NAMALWA (cell line): ENCODE measurements at regions not wholly inside any gene's neighbourhood (a gene's known extent, or its start where the extent isn't known, plus 50 kb on each side); places are given as distances from the start of the nearest gene placed in this dataset.
A peak's percentile ranks its signal among the peaks of the same experiment; 100 is the strongest.

Source experiments
- DNase-seq: peaks from one replicate; pipeline ENCODE4 v3.0.0-alpha.2; 2015; ENCODE audit warnings: low spot score

GRCh38 chr5:14983666-14984441 lies 112.3 kb upstream of the ANKH start:
- DNase-seq = no peak

GRCh38 chr5:14980698-14981097 lies 109.1 kb upstream of the ANKH start:
- no peak for DNase-seq

DNA sequence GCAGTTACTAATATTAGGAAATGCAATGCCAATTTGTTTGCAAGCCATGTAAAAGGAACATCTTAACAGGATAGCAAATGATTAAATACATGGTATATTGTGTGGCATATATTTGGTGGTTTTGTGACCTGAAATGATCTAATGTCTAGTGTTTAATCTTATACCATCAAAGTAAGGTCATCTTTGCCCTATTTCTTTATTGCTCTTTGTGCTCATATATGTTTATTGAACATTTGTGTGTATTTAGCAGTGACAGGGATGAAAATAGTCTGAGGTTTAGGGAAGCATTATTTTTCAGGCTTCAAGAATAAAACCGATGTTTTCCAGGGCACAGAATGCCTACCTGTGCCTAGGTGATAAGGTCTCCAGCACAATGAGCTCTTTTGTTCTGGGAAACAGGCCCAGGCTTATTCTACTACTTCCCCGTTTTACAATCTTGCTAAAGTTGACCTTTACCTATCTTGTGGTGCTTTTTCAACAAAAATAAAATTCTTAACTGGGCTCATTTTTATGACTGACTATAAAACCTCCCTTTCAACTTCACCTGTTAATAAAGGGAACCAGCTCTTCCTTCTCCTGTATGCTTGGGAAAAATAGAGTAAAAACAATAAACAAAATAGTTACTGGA lies 105.6 kb upstream of the ANKH start:
- no peak for DNase-seq

- DNase-seq = no peak
Measured at GRCh38 chr5:14976486-14976885, 104.9 kb upstream of the ANKH start.

DNA sequence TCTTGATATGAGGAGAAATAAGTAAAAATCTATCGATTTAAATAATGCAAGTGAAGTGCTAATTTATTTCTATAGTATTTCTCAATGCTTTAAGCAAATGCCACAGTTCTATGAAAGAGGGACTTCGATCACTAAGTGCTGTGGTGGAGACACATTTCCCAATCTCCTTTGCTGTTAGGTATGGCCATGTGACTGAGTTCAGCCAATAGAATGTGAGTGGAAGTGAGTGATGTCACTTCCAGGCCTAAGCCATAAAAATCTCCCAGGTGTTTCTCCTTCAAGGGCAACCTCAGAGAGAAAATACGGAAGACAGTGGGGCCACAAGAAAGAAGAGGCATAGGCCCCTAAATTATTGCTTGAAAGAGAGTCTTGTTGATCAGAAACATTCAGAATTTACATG lies 100.3 kb upstream of the ANKH start:
- DNase-seq = peak; percentile 24

- no peak for DNase-seq
Measured at GRCh38 chr5:14968796-14969195, 97.2 kb upstream of the ANKH start.

DNA sequence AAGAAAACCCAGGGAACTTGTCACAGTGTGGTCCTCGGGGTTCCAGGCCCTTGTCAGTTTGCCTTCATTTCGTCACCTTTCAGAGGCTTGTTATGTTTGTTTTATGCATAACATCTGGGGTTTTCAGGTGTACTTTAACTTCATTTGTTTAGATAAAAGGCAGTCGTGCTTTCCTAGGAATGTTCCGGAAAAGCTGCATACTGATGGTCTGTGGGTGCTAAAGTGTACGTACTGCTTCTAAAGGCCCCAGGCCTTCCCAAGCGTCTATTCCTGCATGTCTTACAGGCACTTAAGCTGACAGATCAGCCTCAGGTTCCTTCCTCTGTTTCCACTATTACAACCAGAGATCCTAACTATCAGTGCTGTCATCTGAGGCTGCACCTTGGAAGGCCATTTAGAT lies 95.6 kb upstream of the ANKH start:
- DNase-seq = no peak

DNA sequence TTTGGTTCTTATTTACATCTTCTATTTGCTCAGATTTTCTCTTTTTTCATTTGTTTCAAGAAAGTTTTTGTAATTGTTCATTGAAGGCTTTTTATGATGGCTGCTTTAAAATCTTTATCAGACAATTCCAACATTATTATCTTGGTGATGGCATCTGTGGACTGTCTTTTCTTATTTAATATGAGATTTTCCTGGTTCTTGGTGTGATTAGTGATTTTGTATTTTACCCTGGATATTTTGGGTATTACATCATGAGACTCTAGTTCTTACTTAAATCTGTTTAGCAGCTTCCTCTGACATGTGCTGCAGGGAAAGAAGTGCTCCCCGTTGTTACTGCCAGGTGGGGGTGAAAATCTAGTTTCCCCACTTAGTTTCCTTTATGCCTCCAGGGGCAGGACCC lies 94.2 kb upstream of the ANKH start:
- DNase-seq = no peak

DNA sequence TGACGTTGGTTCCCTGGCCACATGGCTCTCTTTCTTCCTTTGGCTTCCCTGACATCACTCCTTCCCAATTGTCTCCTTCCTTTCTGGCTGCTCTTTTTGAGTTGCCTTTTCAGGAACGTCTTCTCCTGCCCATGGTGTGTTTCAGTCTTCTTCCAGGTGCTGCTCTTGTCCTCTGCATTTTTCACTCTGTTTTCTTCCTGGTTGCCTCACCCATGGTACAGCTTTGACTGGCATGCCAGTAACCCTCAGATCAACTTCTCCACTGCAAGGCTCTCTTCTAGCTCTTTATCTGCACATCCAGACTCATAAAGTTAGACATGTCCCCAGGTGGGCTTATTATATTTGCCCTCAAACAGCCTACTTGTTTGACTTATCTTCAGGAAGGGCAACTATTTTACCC lies 91.0 kb upstream of the ANKH start:
- DNase-seq = no peak

DNA sequence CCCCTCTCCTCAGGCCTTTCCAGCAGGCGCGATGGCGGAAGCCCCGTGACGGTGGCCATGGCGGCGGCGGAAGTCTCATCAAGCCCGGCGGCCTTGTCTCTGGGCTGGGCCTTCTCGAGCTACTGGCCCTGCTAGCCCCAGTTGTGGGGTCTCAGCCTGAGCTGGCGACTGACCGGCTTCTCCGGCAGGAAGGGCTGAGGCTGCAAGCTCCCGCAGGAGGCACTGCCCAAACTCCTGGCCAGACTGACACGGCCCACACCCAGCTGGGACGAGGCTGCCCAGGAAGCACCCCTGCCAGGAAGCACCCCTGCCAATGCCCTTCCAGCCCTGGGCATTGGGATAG lies 88.5 kb upstream of the ANKH start:
- no peak for DNase-seq

GRCh38 chr5:14959399-14960119 lies 88.0 kb upstream of the ANKH start:
- no peak for DNase-seq

GRCh38 chr5:14958188-14958587 lies 86.6 kb upstream of the ANKH start:
- no peak for DNase-seq

GRCh38 chr5:14956423-14957046 lies 85.0 kb upstream of the ANKH start:
- DNase-seq = no peak

- no peak for DNase-seq
Measured at GRCh38 chr5:14954616-14955343, 83.2 kb upstream of the ANKH start.

DNA sequence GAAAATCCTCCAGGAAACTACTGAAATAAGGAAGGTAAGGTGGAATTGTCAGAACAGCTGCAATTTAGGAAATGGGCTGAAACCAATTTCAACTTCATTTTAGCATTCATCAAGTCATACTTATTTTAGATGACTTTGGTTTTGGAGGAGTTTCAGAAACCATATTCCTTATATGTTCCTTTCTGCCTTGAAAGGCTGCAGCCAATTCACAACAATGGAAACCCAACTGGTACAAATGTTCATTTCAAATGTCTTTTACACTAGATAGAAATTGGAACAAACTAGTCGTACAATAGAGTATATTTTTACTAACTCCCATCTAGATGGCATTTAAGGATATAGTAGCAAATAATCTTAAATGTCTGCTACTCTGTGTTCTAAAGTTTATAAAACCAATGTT lies 82.6 kb upstream of the ANKH start:
- DNase-seq = no peak

DNA sequence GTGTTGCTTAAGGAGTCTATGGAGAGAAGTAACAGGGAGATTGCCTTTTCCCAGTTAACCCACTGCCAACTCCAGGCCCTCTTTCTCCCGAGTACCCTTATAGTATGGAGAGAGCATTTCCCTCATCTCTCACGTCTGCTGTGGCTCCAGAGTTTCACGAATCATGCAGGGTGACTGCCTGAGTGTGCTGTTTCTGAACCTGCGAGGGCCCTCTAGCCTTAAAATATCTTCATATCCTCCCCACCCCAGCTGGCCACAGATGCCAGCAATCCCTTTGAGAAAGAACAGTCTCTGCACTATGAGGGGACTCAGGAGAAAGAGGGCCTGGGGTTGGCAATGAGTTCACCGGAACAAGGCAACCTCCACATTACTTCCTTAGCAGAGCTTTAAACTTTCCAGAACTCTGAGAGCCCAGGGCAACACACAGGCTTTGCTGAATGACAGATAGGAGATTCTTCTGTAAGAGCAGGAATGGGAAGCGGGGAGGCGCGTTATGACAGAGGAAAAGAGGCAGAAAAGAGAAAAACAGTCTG lies 81.6 kb upstream of the ANKH start:
- DNase-seq = no peak

GRCh38 chr5:14948383-14948782 lies 76.8 kb upstream of the ANKH start:
- no peak for DNase-seq

- peak; percentile 58 for DNase-seq
Measured at GRCh38 chr5:14946815-14947620, 75.4 kb upstream of the ANKH start.

- DNase-seq = no peak
Measured at GRCh38 chr5:14945450-14945849, 73.9 kb upstream of the ANKH start.

- no peak for DNase-seq
Measured at GRCh38 chr5:14944996-14945395, 73.4 kb upstream of the ANKH start.

GRCh38 chr5:14944350-14944739 lies 72.8 kb upstream of the ANKH start:
- no peak for DNase-seq
